Epithelial cell of proximal tubule (primary cell): ENCODE measurements at regions not wholly inside any gene's neighbourhood (a gene's known extent, or its start where the extent isn't known, plus 50 kb on each side); places are given as distances from the start of the nearest gene placed in this dataset.

Experiments
- DNase-seq: peaks from one replicate; pipeline ENCODE4 v3.0.0-alpha.2; 2011; ENCODE audit warnings: low read depth
- H3K4me3 ChIP-seq: 2 replicates; pipeline ENCODE4 v1.5.1; 2011; ENCODE audit warnings: low read depth, mild to moderate bottlenecking, low read length
- TF ChIP-seq, protein P1 (sequence below): conservative IDR thresholded peaks from 2 replicates; pipeline ENCODE4 v1.5.1; 2012; ENCODE audit warnings: low read depth, mild to moderate bottlenecking, low read length

DNA sequence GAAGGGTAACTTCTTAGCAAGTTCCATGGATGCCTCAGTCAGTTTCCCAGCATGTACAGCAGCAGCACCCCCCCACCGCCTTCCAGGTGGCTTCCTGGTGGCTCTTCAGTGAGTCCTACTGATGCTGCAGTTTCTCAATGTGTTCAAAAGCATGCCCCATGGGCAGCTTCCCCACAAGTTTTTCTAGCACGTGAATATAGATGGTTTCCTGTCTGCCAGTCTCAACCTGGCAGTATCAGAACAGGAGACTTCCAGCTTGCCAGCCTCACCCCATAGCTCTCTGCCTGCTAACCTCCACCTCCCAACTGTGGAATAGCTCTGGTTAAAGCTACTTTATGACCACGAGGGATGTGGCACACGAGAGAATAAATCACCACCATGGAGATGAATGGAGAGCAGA is 188.3 kb upstream of the SLCO3A1 start:
- TF ChIP-seq, protein P1, sequence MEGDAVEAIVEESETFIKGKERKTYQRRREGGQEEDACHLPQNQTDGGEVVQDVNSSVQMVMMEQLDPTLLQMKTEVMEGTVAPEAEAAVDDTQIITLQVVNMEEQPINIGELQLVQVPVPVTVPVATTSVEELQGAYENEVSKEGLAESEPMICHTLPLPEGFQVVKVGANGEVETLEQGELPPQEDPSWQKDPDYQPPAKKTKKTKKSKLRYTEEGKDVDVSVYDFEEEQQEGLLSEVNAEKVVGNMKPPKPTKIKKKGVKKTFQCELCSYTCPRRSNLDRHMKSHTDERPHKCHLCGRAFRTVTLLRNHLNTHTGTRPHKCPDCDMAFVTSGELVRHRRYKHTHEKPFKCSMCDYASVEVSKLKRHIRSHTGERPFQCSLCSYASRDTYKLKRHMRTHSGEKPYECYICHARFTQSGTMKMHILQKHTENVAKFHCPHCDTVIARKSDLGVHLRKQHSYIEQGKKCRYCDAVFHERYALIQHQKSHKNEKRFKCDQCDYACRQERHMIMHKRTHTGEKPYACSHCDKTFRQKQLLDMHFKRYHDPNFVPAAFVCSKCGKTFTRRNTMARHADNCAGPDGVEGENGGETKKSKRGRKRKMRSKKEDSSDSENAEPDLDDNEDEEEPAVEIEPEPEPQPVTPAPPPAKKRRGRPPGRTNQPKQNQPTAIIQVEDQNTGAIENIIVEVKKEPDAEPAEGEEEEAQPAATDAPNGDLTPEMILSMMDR: no peak
- H3K4me3 ChIP-seq: no peak overlapping the region
- no peak for DNase-seq

DNA sequence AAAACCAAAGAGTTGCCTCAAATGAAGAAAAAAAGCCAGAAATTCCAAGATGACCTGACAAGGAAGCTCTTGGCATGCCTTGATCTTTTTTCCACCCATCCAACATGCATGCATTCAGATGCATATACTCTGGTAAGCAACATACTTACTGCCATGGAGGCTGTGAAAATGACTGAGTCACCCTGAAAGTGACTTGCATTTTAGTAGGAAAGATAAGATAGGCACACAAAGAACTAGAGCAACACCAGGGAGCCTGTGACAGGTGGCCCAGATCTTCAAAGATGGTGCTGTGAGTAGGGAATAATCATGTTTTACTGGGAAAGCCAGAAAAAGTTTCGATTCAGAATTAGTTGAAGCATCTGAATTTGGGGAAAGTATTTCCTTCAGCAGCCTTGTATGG is 185.1 kb upstream of the SLCO3A1 start:
- no peak overlapping the region for H3K4me3 ChIP-seq
- TF ChIP-seq, protein P1: no peak
- no peak for DNase-seq

DNA sequence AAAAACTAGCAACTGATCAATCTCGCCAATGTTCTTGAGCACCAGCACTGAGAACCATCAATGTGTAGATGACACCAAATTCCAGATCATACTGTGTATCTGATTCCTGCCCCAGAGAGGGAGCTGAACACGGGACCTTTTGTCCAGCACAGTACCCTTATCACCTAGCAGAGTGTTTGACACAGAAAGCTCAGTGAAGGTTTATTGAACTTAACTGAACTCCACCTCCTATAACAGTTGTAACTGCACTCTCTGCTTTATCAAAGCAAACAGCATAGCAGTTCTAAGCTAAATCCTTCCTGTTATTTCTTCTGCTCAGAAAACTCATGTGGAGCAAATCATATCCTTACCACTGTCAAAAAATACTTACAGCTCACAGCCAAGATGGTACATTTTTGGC is 183.4 kb upstream of the SLCO3A1 start:
- no peak for DNase-seq
- no peak overlapping the region for H3K4me3 ChIP-seq
- TF ChIP-seq, protein P1: no peak

DNA sequence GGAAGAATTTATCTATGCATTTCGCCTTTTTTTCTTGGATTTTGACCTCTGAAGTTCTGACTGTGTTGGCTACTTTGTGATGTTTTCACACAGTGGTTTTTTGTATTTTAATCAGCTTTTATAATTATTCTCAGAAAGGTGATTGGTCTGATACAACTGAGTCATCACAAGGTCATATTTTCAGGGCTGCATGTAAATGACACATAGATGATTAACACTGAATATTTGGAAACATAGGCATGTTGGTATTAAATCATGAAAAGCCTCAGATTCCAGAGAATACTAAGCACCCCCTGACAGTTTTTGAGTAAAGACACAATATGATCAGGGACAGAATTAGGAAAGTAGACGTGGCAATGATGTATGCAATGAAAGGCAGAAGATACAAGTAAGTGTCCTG is 175.5 kb upstream of the SLCO3A1 start:
- H3K4me3 ChIP-seq: no peak overlapping the region
- TF ChIP-seq, protein P1: no peak
- no peak for DNase-seq

DNA sequence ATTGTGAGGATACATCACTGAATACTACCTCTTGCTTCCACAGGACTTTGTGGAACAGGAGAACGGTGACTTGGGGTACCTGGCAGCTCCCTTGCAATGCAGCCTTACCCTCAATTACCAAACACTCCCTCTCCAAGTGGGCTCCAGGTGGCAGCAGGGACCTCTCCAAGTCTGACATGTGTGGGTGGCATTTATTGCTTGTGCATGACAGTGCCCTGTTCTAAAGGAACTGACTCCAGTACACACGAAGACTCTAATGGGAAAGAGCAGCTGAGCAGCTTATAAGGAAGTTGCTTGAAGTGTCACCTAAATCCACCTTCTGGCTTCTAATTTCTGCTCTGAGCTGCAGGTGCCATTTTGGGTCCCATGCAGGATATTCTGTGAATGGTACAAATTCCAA is 174.1 kb upstream of the SLCO3A1 start:
- no peak for DNase-seq
- TF ChIP-seq, protein P1: no peak
- no peak overlapping the region for H3K4me3 ChIP-seq

DNA sequence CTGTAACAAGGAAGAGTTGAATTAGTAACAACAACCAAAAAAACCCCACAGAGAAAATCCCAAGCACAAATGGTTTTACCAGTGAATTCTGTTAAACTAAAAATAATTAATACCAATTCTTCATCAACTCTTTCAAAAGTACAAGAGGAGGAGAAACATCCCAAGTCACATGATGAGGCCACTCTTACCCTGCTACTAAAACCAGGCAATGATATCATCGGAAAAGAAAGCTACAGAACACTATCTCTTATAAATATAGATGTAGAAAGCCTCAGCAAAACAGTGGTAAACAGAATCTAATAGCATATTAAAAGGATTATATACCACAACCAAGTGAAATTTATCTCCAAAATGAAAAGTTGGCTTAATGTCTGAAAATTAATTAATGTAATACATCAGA is 168.1 kb upstream of the SLCO3A1 start:
- TF ChIP-seq, protein P1: no peak
- H3K4me3 ChIP-seq: no peak overlapping the region
- DNase-seq: no peak

DNA sequence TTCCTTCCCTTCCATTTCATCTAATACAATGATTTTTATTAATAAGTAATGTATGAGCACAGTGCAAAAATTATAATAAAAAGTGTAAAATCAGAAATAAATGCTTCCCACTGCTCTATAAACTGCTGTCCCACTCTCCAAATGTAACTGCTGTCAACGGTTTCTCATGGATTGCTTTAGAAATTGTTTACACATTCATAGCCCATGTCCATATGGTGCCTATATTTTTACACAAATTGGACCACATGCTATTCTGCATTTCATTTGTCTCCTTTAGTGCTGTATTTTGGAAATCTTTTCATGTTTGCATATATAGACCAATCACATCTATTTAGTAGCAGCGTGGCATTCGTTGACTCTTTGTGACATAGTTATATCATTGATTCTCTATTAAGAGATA is 164.7 kb upstream of the SLCO3A1 start:
- TF ChIP-seq, protein P1: no peak
- no peak overlapping the region for H3K4me3 ChIP-seq
- DNase-seq: no peak
